GM21717 (cell line): ENCODE measurements at regions not wholly inside any gene's neighbourhood (a gene's known extent, or its start where the extent isn't known, plus 50 kb on each side); places are given as distances from the start of the nearest gene placed in this dataset.

Source experiments
- ATAC-seq: cut with Tn5 transposase; IDR thresholded peaks from one replicate; pipeline ENCODE4 v1.9.1; 2021; ENCODE audit warnings: mild to moderate bottlenecking, moderate library complexity; ENCODE audit not compliant: unreplicated experiment

GRCh38 chr20:6576726-6577125 is 190.8 kb upstream of the BMP2 start:
- no peak for ATAC-seq

DNA sequence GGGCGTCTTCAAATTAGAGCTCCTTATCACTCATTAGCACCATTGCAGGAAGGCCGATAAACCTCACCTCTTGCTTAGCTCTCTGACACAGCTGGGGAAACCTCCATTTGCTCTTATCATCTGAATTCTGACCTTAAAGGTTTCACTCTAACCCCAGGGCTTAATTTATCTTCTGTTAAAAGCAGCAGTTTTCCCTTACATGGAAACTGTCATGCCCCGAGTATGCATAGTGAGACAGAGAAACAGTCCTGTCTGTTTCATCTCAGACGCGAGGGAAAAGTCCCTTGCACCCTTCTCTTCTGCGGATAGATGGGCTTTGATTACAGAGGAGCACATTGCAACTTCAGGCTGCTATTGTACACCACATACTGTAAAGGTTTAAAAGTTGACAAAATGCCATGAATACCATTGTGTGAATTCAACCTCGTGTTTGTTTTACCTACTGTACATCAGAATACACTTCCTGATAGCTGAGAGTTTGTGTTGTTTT is 191.5 kb upstream of the BMP2 start:
- ATAC-seq: no peak

- no peak for ATAC-seq
Measured at GRCh38 chr20:6566821-6567220, 200.7 kb upstream of the BMP2 start.

DNA sequence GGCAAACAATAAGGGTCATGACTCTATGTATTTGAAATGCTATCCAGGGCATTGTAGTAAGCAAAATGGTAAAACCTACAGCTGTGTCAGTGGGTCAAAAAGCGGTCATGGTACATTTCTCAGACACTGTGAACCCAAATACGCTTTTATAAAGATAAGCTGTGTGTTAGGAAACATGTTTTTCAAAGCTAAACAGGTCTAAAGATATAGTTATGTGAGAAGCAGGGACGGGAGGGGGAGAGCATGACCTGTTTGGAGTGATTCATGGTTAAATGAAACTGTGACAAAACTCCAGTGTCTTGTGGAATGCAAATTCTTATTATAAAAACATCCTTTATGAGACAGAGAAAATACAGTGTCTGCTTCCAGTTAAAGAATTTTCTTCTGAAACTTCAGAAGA is 205.4 kb upstream of the BMP2 start:
- no peak for ATAC-seq

GRCh38 chr20:6560978-6561377 is 206.5 kb upstream of the BMP2 start:
- no peak for ATAC-seq

DNA sequence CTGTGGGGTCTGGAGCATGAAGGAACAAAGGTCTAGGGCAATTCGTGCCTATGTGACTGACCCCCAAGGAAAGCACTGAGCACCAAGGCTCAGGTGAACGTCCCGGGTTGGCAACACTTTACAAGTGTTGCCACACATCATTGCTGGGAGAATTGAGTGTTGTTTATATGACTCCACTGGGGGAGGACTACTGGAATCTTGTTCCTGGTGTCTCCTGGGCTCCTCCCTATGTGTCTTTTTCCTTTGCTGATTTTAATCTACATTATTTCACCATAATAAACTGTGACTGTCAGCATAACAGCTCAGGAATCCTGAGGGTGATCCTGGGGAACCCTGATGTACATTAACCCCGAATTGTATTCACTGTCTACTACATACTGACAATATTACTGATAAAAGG is 207.7 kb upstream of the BMP2 start:
- no peak for ATAC-seq

DNA sequence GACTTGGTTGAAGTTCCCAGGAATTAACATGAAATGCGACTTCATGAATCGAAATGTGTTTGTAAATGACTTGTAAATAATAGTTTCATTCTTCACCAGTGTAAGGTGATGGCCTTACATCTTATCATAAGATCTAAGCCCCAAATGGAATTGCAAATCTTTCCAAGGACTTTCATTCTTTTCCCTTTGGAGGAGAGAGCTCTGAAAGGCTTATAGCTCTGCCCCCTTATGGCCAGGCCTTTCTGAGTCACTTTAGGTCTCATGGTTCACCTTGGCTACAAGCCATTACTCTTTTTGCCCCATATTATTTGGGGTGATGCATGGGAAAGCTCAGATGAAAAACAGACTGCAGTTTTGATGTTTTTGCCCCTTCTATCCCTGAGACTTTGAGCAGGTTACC is 209.1 kb upstream of the BMP2 start:
- no peak for ATAC-seq

DNA sequence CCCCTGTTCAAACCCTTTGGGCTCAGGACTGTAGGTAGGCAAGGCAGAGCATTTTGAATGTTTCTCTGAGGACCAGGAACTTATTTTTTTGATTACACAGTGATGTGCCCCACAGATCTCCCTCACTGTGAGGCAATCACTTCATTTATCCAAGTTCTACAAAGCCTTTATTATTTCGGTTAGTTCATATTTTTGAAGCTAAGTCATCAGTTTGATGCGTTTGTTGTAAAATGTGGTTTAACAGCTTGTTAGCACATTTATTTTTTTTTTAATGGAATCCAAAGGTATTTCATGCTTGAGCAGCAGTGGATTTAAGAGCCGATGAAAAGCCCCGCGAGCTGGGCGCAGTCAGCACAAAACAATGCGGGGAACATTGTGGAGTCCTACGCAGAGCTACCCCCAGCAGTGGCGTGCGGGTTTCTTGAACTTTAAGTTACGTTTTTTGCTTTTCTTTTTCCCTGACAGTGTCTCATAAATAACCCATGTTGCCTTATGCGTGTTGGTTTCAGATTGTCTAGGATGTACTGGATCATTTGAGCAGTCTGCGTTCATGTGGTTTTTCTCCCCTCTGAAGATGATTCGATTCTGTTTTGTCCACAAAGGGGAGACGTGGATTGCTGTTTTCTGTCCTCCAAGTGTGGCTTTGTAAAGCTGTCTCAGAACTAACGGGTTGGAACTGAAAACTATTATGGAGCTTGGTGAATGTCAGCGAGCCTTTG is 233.6 kb upstream of the BMP2 start:
- ATAC-seq: no peak

DNA sequence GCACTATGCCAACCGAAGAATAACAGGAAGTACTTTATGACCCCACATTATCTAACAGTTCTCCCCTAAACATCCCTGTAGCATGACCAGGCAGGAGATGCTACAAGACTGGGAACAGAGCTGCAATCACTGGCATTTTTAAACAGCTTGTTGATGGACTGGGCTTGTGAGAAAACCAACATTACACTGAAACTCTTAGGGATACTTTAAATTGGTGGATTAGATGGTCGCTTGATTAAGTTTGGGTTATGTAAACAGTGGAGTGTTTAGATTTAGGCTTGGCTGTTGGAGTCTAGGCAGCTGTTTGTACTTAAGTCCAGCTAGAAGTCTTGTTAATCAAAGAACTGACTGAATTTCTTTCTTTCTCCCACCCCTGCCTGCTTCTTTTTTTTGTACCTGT is 234.1 kb upstream of the BMP2 start:
- no peak for ATAC-seq

GRCh38 chr20:6530779-6531315 is 236.6 kb upstream of the BMP2 start:
- ATAC-seq: no peak

DNA sequence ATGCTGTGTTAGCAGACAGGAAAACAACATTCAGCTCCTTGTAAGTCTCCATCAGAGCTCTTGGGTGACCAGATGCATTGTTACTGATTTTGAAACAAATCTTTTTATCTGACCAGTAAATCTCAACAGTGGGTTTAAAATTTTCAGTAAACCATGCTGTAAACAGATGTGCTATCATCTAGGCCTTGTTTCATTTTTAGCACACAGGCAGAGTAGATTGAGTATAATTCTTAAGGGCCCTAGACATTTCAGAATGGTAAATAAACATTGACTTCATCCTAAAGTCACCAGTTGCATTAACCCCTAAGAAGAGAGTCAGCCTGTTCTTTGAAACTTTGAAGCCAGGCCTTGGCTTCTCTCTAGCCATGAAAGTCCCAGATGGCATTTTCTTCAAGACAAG is 237.2 kb upstream of the BMP2 start:
- no peak for ATAC-seq

DNA sequence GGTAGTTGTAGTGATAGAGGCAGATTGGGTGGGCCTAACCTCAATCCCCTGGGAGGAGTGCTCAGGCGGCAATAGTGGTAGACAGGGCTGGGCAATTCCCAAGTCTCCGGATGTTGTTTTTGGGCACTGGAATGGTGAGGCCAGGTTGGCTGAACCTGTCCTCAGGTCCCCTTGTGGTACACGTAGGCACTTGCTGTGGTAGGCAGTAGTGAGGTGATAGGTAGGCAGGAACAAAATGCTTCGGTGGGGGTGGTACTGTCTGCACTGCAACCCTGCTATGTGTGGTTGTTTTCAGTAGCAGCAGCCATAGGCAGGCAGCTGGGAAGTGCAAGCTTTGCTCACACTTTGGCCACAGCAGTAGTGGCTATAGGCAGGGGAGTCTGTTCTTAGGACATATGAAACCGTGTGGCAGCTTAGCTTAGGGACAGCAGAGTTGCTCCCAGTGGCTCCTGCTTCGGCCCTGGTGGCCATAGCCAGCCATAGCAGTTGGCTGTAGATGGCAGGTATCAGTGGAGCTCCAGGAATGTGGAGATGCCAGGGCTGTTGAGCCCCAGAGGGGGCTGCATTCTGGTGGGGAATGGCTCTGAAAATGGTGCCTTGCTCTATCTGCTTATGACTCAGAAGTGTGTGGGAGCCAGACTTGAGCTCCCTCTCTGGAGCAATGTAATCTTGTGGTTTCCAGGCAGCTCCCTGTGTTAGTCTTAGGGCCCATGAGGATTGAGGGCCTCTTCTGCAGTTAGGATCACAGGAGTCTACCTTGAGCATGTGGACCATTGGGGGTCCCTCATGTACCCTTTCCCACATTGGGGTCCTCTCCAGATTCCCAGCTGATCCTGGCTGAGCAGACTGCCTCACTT is 241.8 kb upstream of the BMP2 start:
- no peak for ATAC-seq

DNA sequence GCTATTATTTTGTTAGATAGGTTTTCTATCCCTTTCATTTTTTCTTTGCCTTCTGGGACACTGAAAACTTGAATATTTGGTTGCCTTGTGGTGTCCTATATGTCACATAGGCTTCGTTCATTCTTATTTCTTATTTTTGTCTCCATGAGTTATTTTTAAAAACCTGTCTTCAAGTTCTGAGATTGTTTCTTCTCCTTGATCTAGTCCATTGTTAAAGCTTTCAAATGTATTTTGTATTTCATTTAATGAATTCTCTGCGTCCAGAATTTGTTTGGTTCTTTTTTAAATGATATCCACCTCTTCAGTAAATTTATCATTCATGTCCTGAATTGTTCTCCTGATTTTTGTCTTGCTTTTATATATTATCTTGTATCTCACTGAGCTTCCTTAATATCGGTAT is 243.2 kb upstream of the BMP2 start:
- ATAC-seq: no peak

- ATAC-seq: no peak
Measured at GRCh38 chr20:6519556-6519955, 247.9 kb upstream of the BMP2 start.

DNA sequence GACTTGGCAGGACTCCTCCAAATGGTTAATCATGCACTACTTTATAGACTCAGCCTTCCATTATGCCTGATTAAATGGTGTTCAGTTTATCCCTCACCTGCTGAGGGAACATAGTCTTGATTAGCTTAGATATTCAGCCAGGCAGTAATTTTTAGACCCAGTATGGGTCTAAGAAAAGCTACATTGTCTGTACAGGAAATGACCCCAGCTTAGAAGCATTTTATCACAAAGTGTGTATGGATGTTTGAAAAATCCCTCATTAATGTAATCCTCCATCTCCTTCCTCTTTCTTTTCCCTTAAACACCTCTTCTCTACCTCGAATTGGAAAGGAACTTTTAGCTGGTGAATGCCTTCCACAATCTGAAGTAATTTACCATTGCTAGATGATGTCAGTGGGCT is 252.2 kb upstream of the BMP2 start:
- ATAC-seq: no peak

GRCh38 chr20:6513599-6513998 is 253.9 kb upstream of the BMP2 start:
- no peak for ATAC-seq

GRCh38 chr20:6509374-6509773 is 258.1 kb upstream of the BMP2 start:
- ATAC-seq: no peak

DNA sequence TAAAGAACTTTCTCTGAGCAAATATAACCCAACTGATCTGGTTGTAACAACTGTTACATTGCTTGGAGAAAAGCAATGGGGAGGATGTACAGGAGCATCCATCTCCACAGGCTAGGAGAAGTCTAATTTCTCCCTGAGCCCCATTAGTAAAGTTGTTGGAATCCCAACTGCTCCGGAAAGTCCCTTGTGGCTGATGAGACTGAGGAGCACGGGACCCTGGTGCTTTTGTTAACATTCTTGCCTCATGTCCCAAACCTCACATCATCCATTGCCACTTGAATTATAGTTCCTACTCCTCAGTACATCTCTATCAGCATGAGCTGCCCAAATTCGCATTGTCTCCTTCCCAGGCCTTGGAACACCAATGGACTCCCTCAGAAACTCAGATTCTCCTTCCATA is 260.6 kb upstream of the BMP2 start:
- no peak for ATAC-seq

- ATAC-seq: no peak
Measured at GRCh38 chr20:6504826-6505225, 262.7 kb upstream of the BMP2 start.

DNA sequence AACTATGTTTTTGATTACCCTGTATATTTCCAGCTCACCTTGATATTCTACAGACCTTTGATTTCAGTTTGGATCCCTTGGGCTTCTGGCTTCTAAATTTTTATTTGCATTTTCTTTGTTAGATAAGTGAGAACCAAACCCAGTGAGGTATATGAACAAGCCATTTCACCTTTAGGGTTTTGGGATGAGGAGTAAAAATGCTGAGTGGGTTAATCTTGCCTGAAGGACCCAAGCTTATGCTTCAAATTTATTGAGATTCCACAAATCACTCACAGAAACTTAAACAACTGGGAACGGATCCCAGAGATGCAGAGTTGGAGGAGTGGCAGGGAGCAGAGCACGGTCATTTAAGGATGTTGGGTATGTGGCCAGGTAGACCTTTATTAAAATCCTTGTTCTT is 263.3 kb upstream of the BMP2 start:
- no peak for ATAC-seq

DNA sequence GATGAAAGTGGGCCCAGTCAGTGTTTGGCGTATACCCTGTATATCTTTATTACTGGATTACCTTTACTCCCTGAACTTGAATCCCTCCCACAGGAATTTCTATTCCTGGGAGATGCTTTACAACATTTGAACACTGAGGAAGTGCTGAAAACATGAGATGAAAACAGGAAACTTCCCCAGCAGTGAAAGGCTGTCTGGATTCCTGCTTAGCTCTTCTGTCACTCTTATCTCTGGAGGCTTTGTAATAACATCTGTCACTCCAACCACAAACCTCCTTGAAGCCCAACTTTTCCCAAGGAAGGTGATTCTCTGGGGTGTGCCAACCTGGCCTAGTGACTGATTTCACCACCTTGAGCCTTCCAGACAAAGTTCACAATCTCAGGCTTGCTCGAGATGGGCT is 264.5 kb upstream of the BMP2 start:
- no peak for ATAC-seq

DNA sequence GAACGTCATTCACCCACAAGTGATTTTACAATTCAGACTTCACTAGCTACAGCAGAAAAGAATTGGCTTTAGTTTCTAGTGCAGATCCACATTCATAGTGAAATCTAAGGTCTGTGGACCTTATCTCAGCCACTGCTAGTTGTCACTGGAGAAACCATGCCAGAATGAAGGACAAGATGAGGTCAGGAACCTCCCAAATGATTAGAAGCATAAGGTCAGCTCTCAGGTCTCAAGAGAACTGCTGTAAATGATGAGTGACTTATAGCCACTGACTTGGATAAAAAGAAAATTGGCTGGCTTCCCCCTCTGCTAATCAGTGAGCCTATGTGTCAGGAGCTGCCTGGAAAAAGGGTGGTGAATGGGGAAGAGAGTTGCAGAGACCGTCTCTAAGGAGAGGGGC is 265.3 kb upstream of the BMP2 start:
- no peak for ATAC-seq
